LNCAP (cell line): ENCODE measurements at regions not wholly inside any gene's neighbourhood (a gene's known extent, or its start where the extent isn't known, plus 50 kb on each side); places are given as distances from the start of the nearest gene placed in this dataset.

Experiments used
- CTCF ChIP-seq: fragments of 450-650 bp; IDR thresholded peaks from 2 replicates; pipeline ENCODE4 v1.5.1; 2017; ENCODE audit warnings: mild to moderate bottlenecking

- TF ChIP-seq CTCF, result no peak
These were observed 272.1 kb downstream of the FAM76B start for GRCh38 chr11:95517453-95517852.

GRCh38 chr11:95516786-95517185 is 272.8 kb downstream of the FAM76B start:
- TF ChIP-seq CTCF, result no peak

GRCh38 chr11:95516175-95516574 is 273.4 kb downstream of the FAM76B start:
- no peak for TF ChIP-seq CTCF

GRCh38 chr11:95515371-95515770 is 274.2 kb downstream of the FAM76B start:
- TF ChIP-seq CTCF, result no peak

- TF ChIP-seq CTCF, result no peak
These were observed 275.0 kb downstream of the FAM76B start for GRCh38 chr11:95514416-95515110.

GRCh38 chr11:95512682-95513081 is 276.9 kb downstream of the FAM76B start:
- no peak for TF ChIP-seq CTCF

- TF ChIP-seq CTCF, result no peak
These were observed 277.4 kb downstream of the FAM76B start for GRCh38 chr11:95512177-95512576.
